Activated naive CD4-positive, alpha-beta T cell treated with anti-CD3 and anti-CD28 coated beads for 36 hours (primary cell): ENCODE measurements at regions not wholly inside any gene's neighbourhood (a gene's known extent, or its start where the extent isn't known, plus 50 kb on each side); places are given as distances from the start of the nearest gene placed in this dataset.

Experiments used
- CTCF ChIA-PET: fragments of 350-600 bp; sonication (Branson Sonifier 250); formaldehyde crosslinking; loops from one replicate; lab custom pipeline; 2021; ENCODE audit warnings: antibody characterized with exemption; lab: Charles Lee
- DNase-seq: peaks from one replicate; pipeline ENCODE4 v3.0.0-alpha.2; 2020
- H3K27ac Mint-ChIP-seq: one replicate; pipeline ENCODE4 v1.8.0; 2021; ENCODE audit warnings: mild to moderate bottlenecking, mixed read lengths
- H3K27me3 Mint-ChIP-seq: one replicate; pipeline ENCODE4 v1.8.0; 2021; ENCODE audit warnings: low read depth, mixed read lengths
- H3K36me3 Mint-ChIP-seq: one replicate; pipeline ENCODE4 v1.8.0; 2021; ENCODE audit warnings: low read depth, mixed read lengths
- H3K4me1 Mint-ChIP-seq: one replicate; pipeline ENCODE4 v1.8.0; 2021; ENCODE audit warnings: low read depth, mixed read lengths
- H3K4me3 Mint-ChIP-seq: one replicate; pipeline ENCODE4 v1.8.0; 2021; ENCODE audit warnings: mild to moderate bottlenecking, moderate library complexity, mixed read lengths
- H3K9me3 Mint-ChIP-seq: one replicate; pipeline ENCODE4 v1.8.0; 2021; ENCODE audit warnings: mixed read lengths
- intact Hi-C: fragments of 100-400 bp; cut with micrococcal nuclease; formaldehyde crosslinking; loops from one replicate; pipeline ENCODE4 v1.15.1; 2023

DNA sequence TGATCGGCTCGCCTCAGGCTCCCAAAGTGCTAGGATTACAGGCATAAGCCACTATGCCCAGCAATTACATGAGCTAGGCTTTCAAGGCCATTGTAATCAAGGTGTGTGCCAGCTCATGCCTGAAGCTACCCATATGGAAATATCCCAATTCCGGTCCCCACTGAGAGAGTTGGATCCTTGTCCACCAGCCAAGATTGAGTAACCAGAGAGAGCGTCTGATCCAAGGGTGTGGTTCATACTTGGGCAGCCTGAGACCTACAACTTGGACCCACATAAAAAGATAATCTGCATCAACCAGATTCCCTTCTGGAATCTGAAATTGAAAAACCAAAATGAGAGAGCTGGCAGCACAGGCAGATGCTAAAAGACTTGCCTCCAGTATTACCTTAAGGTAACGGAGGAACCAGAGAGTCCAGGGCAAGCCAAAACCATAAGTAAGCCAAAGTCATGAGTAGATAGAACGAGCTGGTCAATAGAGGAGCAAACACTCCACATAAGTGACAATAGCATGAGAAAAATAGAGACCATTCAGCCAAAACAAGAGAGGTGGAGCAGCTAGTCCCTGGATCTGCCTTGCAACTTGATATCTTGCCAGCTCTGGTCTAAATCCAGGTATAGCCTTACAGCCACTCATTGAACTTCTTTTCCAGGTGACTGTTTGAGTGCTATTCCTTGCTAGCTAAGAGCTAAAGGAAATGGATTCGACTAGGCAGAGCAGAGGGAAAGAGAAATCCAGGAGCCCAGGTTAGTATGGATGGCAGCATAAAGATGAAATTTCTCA is 63.8 kb upstream of the ATP1A1 start:
- no peak for DNase-seq
- H3K4me3 Mint-ChIP-seq, result no peak overlapping the region
- no peaks in the 10 kb centered on the region for H3K9me3 Mint-ChIP-seq
- CTCF ChIA-PET, result interaction anchor here (0.6 to 1.1 kb wide), 2 partner anchors 176 to 207 kb away, joined by 3 read pairs; no protein-coding TSS in a partner anchor
- peaks cover 19% of the 10 kb centered on the region for H3K4me1 Mint-ChIP-seq
- intact Hi-C loops, result no loop called here
- no peaks in the 10 kb centered on the region for H3K27me3 Mint-ChIP-seq
- H3K27ac Mint-ChIP-seq, result no peak overlapping the region
- no peaks in the 10 kb centered on the region for H3K36me3 Mint-ChIP-seq

DNA sequence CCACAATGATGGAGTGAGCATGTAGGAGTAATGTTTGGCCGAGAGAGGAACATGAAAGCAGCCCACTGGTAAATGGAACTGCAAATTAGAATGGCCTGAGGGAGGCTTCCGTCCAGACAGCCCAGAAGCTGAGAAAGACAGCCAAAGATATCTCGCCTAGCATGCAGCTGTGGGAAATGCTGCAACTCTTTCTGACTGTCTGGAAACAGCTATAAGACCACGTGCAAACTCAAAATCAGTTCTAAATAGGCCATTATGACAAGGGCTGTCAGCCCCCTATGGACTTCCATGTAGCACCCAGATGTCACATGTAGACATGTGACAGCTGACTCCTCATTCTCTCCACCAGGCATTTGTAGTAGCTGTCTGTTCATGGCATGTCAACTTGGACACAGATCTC is 62.9 kb upstream of the ATP1A1 start:
- intact Hi-C loops, result no loop called here
- H3K4me3 Mint-ChIP-seq, result no peak overlapping the region
- H3K27ac Mint-ChIP-seq, result no peak overlapping the region
- H3K9me3 Mint-ChIP-seq, result no peaks in the 10 kb centered on the region
- peaks cover 19% of the 10 kb centered on the region for H3K4me1 Mint-ChIP-seq
- H3K36me3 Mint-ChIP-seq, result no peaks in the 10 kb centered on the region
- CTCF ChIA-PET, result interaction anchor here (1.1 kb wide), 1 partner anchor 175 kb away, joined by 3 read pairs; no protein-coding TSS in a partner anchor
- DNase-seq, result no peak
- H3K27me3 Mint-ChIP-seq, result no peaks in the 10 kb centered on the region

DNA sequence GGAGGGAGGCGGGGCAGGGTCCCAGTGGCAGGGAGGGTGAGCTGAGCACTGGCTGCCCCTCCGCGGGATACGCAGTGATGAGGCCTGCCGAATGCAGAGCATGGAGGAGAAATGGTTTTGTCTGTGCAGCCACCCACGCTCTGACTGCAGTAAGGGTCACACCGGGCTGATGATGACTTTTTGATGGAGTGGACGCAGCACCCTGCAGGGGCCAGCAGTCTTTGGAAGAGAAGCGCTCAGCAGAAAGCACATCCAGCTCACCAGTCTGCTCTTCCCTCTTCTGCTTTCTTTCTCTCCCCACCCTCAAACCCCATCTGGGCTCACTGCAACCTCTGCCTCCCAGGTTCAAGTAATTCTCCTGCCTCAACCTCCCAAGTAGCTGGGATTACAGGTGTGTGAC is 61.9 kb upstream of the ATP1A1 start:
- no peaks in the 10 kb centered on the region for H3K27me3 Mint-ChIP-seq
- intact Hi-C loops, result no loop called here
- peaks cover 24% of the 10 kb centered on the region for H3K4me1 Mint-ChIP-seq
- H3K27ac Mint-ChIP-seq, result no peak overlapping the region
- no peak overlapping the region for H3K4me3 Mint-ChIP-seq
- CTCF ChIA-PET, result interaction anchor here (0.8 kb wide), 1 partner anchor 504 kb away, joined by 3 read pairs; no protein-coding TSS in a partner anchor
- H3K36me3 Mint-ChIP-seq, result no peaks in the 10 kb centered on the region
- DNase-seq, result no peak
- no peaks in the 10 kb centered on the region for H3K9me3 Mint-ChIP-seq

DNA sequence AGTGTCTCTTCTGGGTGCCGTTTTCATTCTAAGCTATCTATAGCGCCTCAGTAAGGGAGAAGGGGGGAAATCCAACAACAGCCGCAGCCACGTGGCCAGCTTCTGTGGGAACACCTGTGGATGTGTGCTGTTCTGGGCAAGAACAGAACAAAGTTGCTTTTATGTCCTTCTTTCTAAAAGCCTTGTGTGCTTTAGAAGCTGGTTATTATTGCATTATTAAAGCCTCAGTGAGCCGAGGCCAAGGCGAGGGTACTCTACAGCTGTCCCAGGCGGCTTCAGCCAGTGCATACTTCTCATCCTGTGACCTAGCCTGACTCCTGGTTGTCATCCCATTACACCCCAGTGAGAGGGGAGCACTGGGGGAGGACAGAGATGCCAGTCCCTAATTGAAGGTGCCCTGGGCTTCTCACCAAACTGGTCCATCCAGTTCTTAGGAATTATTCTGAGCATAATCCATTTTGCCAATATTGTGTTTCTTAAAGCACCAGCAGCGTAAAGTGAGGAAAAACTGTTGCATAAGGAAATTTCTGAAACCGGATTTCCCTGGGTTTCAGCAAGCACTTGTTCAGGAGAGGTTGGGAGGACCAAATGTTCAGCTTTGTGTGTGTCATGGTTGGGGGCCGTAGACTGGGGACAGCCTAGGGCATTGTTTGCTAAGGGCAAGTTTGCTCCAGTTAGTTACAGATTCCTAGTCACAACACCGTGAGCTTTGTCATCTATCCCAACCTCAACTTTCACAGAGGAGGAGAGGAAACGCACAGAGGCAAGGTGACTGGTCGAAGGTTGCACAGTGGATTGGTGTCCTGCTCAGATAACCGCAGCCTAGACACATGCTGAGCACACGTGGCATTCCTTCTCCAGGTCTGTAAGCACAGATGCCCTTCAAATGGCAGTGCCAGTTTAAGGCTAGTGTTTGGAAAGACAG is 61.0 kb upstream of the ATP1A1 start:
- Mint-ChIP-seq H3K27me3 (no peaks in the 10 kb centered on the region), H3K4me3 (no peak overlapping the region)

DNA sequence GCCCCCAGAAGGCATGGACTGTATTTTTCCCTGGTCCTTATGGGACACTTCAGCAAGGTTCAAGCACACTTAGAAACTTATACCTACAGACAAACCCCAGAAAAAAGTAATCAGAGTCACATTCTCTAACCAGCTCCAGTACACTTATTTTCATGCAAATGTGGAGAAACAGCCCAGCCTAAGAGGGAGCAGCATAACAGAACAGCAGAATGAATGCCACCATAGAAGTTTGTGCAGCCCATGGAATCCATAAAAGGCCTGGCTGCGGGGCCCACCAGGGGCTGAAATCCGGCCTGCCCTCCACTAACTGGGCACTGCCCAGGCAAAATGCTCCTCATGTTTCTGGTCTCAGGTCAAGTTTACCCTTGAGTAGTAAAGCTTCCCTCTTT is 60.4 kb upstream of the ATP1A1 start:
- H3K27ac Mint-ChIP-seq, result no peak overlapping the region
- intact Hi-C loops, result no loop called here
- CTCF ChIA-PET, result interaction anchor here (1.1 kb wide), 1 partner anchor 12 kb away, joined by 3 read pairs; no protein-coding TSS in a partner anchor
- H3K9me3 Mint-ChIP-seq, result no peaks in the 10 kb centered on the region
- H3K27me3 Mint-ChIP-seq, result no peaks in the 10 kb centered on the region
- peaks cover 33% of the 10 kb centered on the region for H3K4me1 Mint-ChIP-seq
- H3K4me3 Mint-ChIP-seq, result no peak overlapping the region
- no peaks in the 10 kb centered on the region for H3K36me3 Mint-ChIP-seq
- no peak for DNase-seq

More for the DNA sequence above, 61.0 kb upstream of the ATP1A1 start:
- Mint-ChIP-seq H3K36me3 (no peaks in the 10 kb centered on the region), H3K27ac (no peak overlapping the region), H3K4me1 (peaks cover 28% of the 10 kb centered on the region), H3K9me3 (no peaks in the 10 kb centered on the region)
- CTCF ChIA-PET, result no interaction called here
- no peak for DNase-seq
- intact Hi-C loops, result no loop called here

DNA sequence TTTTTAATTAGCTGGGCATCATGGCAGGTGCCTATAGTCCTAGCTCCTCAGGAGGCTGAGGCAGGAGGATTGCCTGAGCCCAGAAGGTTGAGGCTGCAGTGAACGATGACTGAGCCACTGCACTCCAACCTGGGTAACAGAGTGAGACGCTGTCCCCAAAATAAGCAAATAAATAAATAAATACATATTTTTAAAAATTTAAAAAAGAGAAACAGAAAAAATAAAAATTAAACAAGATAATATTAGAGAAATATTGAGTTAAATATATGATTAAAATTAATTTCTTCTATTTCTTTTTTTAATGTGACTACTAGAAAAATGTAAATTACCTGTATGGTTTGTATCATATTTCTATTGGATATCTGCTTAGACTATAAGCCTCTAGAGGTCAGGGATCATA is 59.3 kb upstream of the ATP1A1 start:
- Mint-ChIP-seq H3K4me1 (peaks cover 33% of the 10 kb centered on the region), H3K27me3 (no peaks in the 10 kb centered on the region), H3K27ac (no peak overlapping the region), H3K36me3 (no peaks in the 10 kb centered on the region), H3K9me3 (no peaks in the 10 kb centered on the region), H3K4me3 (no peak overlapping the region)
- CTCF ChIA-PET, result interaction anchor here (1.1 kb wide), 1 partner anchor 11 kb away, joined by 3 read pairs; no protein-coding TSS in a partner anchor
- intact Hi-C loops, result no loop called here
- no peak for DNase-seq

DNA sequence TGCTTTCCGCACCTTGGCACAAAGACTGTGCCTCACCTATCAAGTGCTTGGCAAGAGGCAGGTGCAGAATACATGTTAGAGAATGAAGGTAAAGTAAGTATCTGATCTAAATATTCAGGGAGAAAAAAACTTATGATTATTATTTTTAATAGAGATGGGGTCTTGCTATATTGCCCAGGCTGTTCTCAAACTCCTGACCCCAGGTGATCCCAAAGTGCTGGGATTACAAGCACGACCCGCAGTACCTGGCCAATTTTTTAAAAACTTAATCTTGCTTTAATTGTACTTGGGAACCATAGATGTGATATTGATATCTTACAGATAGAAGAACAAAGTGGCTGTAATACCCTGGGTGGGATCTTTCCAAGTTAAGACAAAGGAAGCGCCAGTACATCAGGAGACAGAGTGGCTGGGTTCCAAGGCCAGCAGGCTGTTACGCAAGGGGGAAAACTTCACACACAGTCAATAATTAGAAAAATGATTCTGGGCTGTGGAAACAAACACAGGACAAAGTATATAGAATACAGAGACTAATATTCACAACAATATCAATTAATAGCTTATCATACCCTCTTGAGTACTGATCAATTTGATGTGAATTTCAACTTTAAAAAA is 58.6 kb upstream of the ATP1A1 start:
- H3K4me1 Mint-ChIP-seq, result peaks cover 28% of the 10 kb centered on the region
- H3K9me3 Mint-ChIP-seq, result no peaks in the 10 kb centered on the region
- no peak overlapping the region for H3K4me3 Mint-ChIP-seq
- H3K27me3 Mint-ChIP-seq, result no peaks in the 10 kb centered on the region
- no peak for DNase-seq
- intact Hi-C loops, result no loop called here
- CTCF ChIA-PET, result interaction anchor here (0.7 to 1.4 kb wide), 2 partner anchors 171 to 175 kb away, joined by 3 to 4 read pairs; no protein-coding TSS in a partner anchor
- no peaks in the 10 kb centered on the region for H3K36me3 Mint-ChIP-seq
- H3K27ac Mint-ChIP-seq, result no peak overlapping the region

DNA sequence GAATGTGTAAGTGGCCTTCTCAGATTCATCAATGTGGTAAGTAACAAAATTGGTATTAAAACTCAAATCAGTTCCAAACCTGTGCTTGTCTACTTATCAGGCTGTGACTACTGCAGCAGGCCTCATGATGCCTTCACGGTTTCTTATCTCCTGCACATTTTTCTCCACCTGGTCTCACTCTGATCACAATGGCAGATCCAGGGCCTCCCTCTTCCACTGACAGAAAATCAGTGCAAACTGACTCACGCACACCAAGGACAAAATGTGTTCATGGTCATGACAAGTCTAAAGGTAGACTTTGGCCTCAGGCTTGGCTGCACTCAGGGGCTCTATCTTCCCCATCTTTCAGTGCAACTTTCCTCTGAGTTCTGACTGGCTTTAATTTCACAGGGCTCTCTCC is 56.7 kb upstream of the ATP1A1 start:
- intact Hi-C loops, result no loop called here
- Mint-ChIP-seq H3K36me3 (no peaks in the 10 kb centered on the region), H3K9me3 (no peaks in the 10 kb centered on the region), H3K27me3 (no peaks in the 10 kb centered on the region), H3K4me1 (peaks cover 23% of the 10 kb centered on the region), H3K27ac (no peak overlapping the region), H3K4me3 (no peak overlapping the region)
- DNase-seq, result no peak
- CTCF ChIA-PET, result no interaction called here

DNA sequence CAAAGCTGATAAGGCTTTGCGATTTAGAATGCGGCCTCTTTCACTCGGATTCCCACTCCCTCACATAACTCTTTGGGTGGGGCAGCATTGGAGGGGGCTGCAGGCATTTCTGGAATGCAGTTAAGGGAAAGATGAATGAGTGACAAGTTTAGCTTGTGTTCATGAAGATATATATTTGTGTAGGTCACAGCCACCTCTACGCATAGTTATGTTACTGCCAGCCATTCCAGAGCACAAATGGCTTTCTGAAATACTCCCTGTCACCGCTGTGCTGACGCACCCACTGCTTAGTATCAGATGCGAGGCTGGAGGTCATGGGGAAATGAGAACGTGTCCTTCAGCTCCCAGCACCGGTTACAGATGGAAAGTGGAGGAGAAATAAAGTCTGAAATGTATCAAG is 54.1 kb upstream of the ATP1A1 start:
- Mint-ChIP-seq H3K4me3 (no peak overlapping the region), H3K36me3 (no peaks in the 10 kb centered on the region), H3K27ac (no peak overlapping the region), H3K27me3 (no peaks in the 10 kb centered on the region), H3K4me1 (peaks cover 42% of the 10 kb centered on the region), H3K9me3 (no peaks in the 10 kb centered on the region)
- intact Hi-C loops, result no loop called here
- CTCF ChIA-PET, result interaction anchor here (0.6 kb wide), 1 partner anchor 48 kb away, joined by 3 read pairs; no protein-coding TSS in a partner anchor
- DNase-seq, result no peak

DNA sequence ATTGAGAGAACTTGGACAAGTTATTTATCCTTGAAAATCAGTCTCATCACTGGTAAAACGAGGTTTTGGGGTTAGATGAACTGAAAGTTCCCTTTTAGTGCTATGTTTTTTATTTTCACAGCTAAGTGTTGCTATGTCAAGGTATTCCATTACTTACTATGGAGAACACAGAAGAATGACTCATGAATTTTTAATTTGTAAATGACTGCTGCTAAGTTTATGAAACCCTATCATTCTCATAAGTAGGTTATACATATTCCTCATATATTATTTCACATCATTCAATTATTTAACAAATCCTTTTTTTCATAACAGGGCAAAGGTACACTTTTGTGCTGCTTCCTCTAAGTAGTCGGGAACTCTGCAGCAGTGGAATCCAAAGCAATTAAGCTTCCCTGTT is 52.2 kb upstream of the ATP1A1 start:
- intact Hi-C loops, result loop anchor here (2.0 kb wide), 1 partner anchor 98 kb away; no protein-coding TSS in a partner anchor
- no peak for DNase-seq
- H3K4me3 Mint-ChIP-seq, result no peak overlapping the region
- CTCF ChIA-PET, result interaction anchor here (0.7 to 2.1 kb wide), 5 partner anchors 13 to 182 kb away, joined by 3 to 9 read pairs (median 5); no protein-coding TSS in a partner anchor
- H3K36me3 Mint-ChIP-seq, result no peaks in the 10 kb centered on the region
- H3K27ac Mint-ChIP-seq, result no peak overlapping the region
- no peaks in the 10 kb centered on the region for H3K27me3 Mint-ChIP-seq
- no peaks in the 10 kb centered on the region for H3K9me3 Mint-ChIP-seq
- H3K4me1 Mint-ChIP-seq, result peaks cover 52% of the 10 kb centered on the region

DNA sequence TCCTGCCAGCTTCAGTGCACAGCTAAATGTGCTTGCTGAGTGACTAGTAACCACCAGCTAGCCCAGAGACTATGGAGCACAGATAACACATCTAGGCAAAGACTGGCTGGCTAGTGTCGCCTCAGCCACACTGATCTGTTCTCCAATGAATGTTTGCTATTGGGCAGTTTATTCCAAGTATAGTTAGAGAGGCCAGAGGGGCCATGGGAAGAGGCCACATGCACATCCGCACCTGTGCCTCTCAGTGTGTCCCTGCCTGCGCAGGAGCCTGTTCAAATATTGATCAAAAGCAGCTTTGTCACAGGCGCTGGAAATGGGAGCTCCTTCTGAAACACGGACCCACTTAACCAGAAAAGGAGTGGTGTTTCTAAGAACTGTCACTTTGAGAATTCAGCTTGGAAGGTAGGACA is 51.3 kb upstream of the ATP1A1 start:
- H3K4me3 Mint-ChIP-seq, result no peak overlapping the region
- no peaks in the 10 kb centered on the region for H3K9me3 Mint-ChIP-seq
- no peak for DNase-seq
- no peak overlapping the region for H3K27ac Mint-ChIP-seq
- intact Hi-C loops, result loop anchor here (2.0 kb wide), 1 partner anchor 97 kb away; no protein-coding TSS in a partner anchor
- no peaks in the 10 kb centered on the region for H3K36me3 Mint-ChIP-seq
- no peaks in the 10 kb centered on the region for H3K27me3 Mint-ChIP-seq
- CTCF ChIA-PET, result interaction anchor here (0.8 to 2.1 kb wide), 5 partner anchors 12 to 183 kb away, joined by 3 to 9 read pairs (median 5); no protein-coding TSS in a partner anchor
- peaks cover 57% of the 10 kb centered on the region for H3K4me1 Mint-ChIP-seq
